HepG2 (cell line): ENCODE measurements at regions not wholly inside any gene's neighbourhood (a gene's known extent, or its start where the extent isn't known, plus 50 kb on each side); places are given as distances from the start of the nearest gene placed in this dataset.

Experiments used
- ATAC-seq: fragments of 200-7000 bp; cut with Tn5 transposase; 3 replicates; pipeline ENCODE4 v1.9.1; 2020; ENCODE audit warnings: mild to moderate bottlenecking, moderate library complexity
- BruUV-seq: library from RNA; stranded (reverse); fragments of 400-500 nt; replicated peaks from 2 replicates; lab custom pipeline; 2021; lab: Mats Ljungman, UMichigan
- CTCF ChIA-PET: fragments of 300-600 bp; formaldehyde crosslinking; extraction: SDS; loops from one replicate; lab custom pipeline; 2021; ENCODE audit warnings: low total read pairs, inconsistent platforms, low intra/inter-chr PET ratio; lab: Yijun Ruan, JAX
- POLR2A ChIA-PET: fragments of 350-600 bp; sonication (Branson Sonifier 250); formaldehyde crosslinking; loops from one replicate; lab custom pipeline; 2020; ENCODE audit warnings: antibody characterized with exemption, inconsistent platforms; lab: Yijun Ruan, JAX
- DNase-seq: peaks from one replicate; pipeline ENCODE4 v3.0.0-alpha.2; 2015; ENCODE audit warnings: low spot score
- FAIRE-seq: peaks from 3 replicates; lab custom pipeline; 2011; peaks lifted over from hg19 to GRCh38; lab: Jason Lieb, UNC
- H2AFZ ChIP-seq: one replicate; pipeline ENCODE4 v1.6.1; 2011; ENCODE audit warnings: low read length, inconsistent platforms
- H3K27ac ChIP-seq: fragments of 300-600 bp; 3 replicates; pipeline ENCODE4 v1.8.0; 2011; ENCODE audit warnings: mixed run types, mild to moderate bottlenecking, mixed read lengths, low read length, inconsistent platforms; ENCODE audit not compliant: insufficient read depth; ENCODE audit errors: extremely low read length
- H3K27me3 ChIP-seq, 2 experiments: fragments of 200-600 bp in 1 of 2; 2 replicates in 1 of 2; 3 replicates in 1 of 2; pipeline versions ENCODE4 v1.6.0 to v1.8.0; 2011; ENCODE audit warnings: low read length in 2 of 2, mild to moderate bottlenecking in 2 of 2, moderate library complexity in 2 of 2, inconsistent platforms in 1 of 2; ENCODE audit not compliant: insufficient read depth in 2 of 2, control insufficient read depth in 1 of 2
- H3K36me3 ChIP-seq, 2 experiments: fragments of 200-600 bp in 1 of 2; replicated peaks in 1 of 2; 2 replicates in 1 of 2; 3 replicates in 1 of 2; pipeline versions ENCODE4 v1.5.1 to v1.8.0; 2011; ENCODE audit warnings: low read length in 2 of 2, inconsistent platforms in 1 of 2; ENCODE audit not compliant: insufficient read depth in 2 of 2, control insufficient read depth in 1 of 2
- H3K4me1 ChIP-seq: 2 replicates; pipeline ENCODE4 v1.5.1; 2012; ENCODE audit warnings: low read length, inconsistent platforms; ENCODE audit not compliant: insufficient read depth
- H3K4me2 ChIP-seq: 2 replicates; pipeline ENCODE4 v1.6.0; 2011; ENCODE audit warnings: low read depth, low read length, inconsistent platforms
- H3K4me3 ChIP-seq, 3 experiments: fragments of 200-600 bp in 1 of 3; sonication (generic), shearing (Covaris generic) in 1 of 3; replicated peaks in 1 of 3; 2 replicates each; pipeline ENCODE4 v1.5.1; 2011 to 2016; ENCODE audit warnings: low read length in 3 of 3, inconsistent platforms in 2 of 3, low read depth in 2 of 3, mild to moderate bottlenecking in 2 of 3, control low read depth in 1 of 3, mixed read lengths in 1 of 3; ENCODE audit not compliant: insufficient read depth in 1 of 3
- H3K79me2 ChIP-seq: one replicate; pipeline ENCODE4 v1.6.1; 2011; ENCODE audit warnings: low read length, inconsistent platforms; ENCODE audit not compliant: insufficient read depth
- H3K9ac ChIP-seq: 2 replicates; pipeline ENCODE4 v1.6.0; 2011; ENCODE audit warnings: mild to moderate bottlenecking, low read depth, low read length, inconsistent platforms; ENCODE audit not compliant: insufficient read depth
- H3K9me3 ChIP-seq: 2 replicates; pipeline ENCODE4 v1.5.1; 2012; ENCODE audit warnings: mild to moderate bottlenecking, low read length
- H4K20me1 ChIP-seq: 2 replicates; pipeline ENCODE4 v1.6.0; 2011; ENCODE audit warnings: inconsistent platforms, mild to moderate bottlenecking, low read length, moderate library complexity; ENCODE audit not compliant: insufficient read depth
- BHLHE40 ChIP-seq: IDR thresholded peaks from 2 replicates; pipeline ENCODE4 v1.6.1; 2011; ENCODE audit warnings: low read length, improper control_type of control experiment
- GTF2F1 ChIP-seq: fragments of 150-350 bp; IDR thresholded peaks from 2 replicates; pipeline ENCODE4 v1.6.1; 2014; ENCODE audit warnings: low read length
- HDAC2 ChIP-seq: sonication (generic); formaldehyde crosslinking; IDR thresholded peaks from 2 replicates; pipeline ENCODE4 v1.4.0; 2020; ENCODE audit warnings: missing genetic modification reagents
- HOXA3 ChIP-seq: sonication (generic); formaldehyde crosslinking; IDR thresholded peaks from 2 replicates; pipeline ENCODE4 v1.5.0; 2020; ENCODE audit warnings: missing genetic modification reagents
- MEIS2 ChIP-seq: sonication (generic); formaldehyde crosslinking; IDR thresholded peaks from 2 replicates; pipeline ENCODE4 v1.9.0; 2021; ENCODE audit warnings: mild to moderate bottlenecking, missing genetic modification reagents
- PHF21A ChIP-seq: sonication (generic); formaldehyde crosslinking; IDR thresholded peaks from 2 replicates; pipeline ENCODE4 v1.5.0; 2020; ENCODE audit warnings: mild to moderate bottlenecking, missing genetic modification reagents
- ZFP1 ChIP-seq: IDR thresholded peaks from 2 replicates; pipeline ENCODE4 v1.6.1; 2016
- ZNF251 ChIP-seq: sonication (generic); formaldehyde crosslinking; IDR thresholded peaks from 2 replicates; pipeline ENCODE4 v1.9.0; 2021; ENCODE audit warnings: mild to moderate bottlenecking, missing genetic modification reagents
- ZNF562 ChIP-seq: sonication (generic); formaldehyde crosslinking; IDR thresholded peaks from 2 replicates; pipeline ENCODE4 v1.8.0; 2022; ENCODE audit warnings: missing genetic modification reagents, borderline replicate concordance
- ZNF569 ChIP-seq: sonication (generic); formaldehyde crosslinking; IDR thresholded peaks from 2 replicates; pipeline ENCODE4 v1.5.0; 2020; ENCODE audit warnings: mild to moderate bottlenecking, missing genetic modification reagents, moderate library complexity, borderline replicate concordance
- ZNF572 ChIP-seq: sonication (generic); formaldehyde crosslinking; IDR thresholded peaks from 2 replicates; pipeline ENCODE4 v1.5.1; 2020; ENCODE audit warnings: mild to moderate bottlenecking, missing genetic modification reagents
- ZNF775 ChIP-seq: sonication (generic); formaldehyde crosslinking; IDR thresholded peaks from 2 replicates; pipeline ENCODE4 v1.4.0; 2020; ENCODE audit warnings: missing genetic modification reagents, mild to moderate bottlenecking, moderate library complexity, borderline replicate concordance
- ZNF792 ChIP-seq: IDR thresholded peaks from 2 replicates; pipeline ENCODE4 v1.6.1; 2016
- ZNF878 ChIP-seq: sonication (generic); formaldehyde crosslinking; IDR thresholded peaks from 2 replicates; pipeline ENCODE4 v1.8.1; 2023; ENCODE audit warnings: mild to moderate bottlenecking, missing genetic modification reagents, moderate library complexity
- ZSCAN20 ChIP-seq: sonication (generic); formaldehyde crosslinking; IDR thresholded peaks from 2 replicates; pipeline ENCODE4 v1.4.0; 2020; ENCODE audit warnings: missing genetic modification reagents, mild to moderate bottlenecking, borderline replicate concordance
- WGBS: methylation state at CpG from one replicate; pipeline ENCODE4 v1.1.6; 2017; ENCODE audit warnings: low lambda C conversion rate; 5-methylcytosine and 5-hydroxymethylcytosine counted together
- in situ Hi-C: cut with HindIII; loops from 2 replicates; pipeline ENCODE4 v1.10.0; 2017; ENCODE audit warnings: low pct_unique_long_range_greater_than_20kb; ENCODE audit not compliant: extremely low pct_ligation_motif_present
- intact Hi-C: fragments of 100-400 bp; cut with micrococcal nuclease; formaldehyde crosslinking; loops from one replicate; pipeline ENCODE4 v1.10.0; 2022; ENCODE audit not compliant: unreplicated experiment
- TF ChIP-seq, protein P1 (sequence below): IDR thresholded peaks from 2 replicates; pipeline ENCODE4 v1.6.1; 2016; ENCODE audit warnings: missing compliant biosample characterization, missing genetic modification reagents, borderline replicate concordance
- TF ChIP-seq, protein P2 (sequence below): sonication (generic); formaldehyde crosslinking; IDR thresholded peaks from 2 replicates; pipeline ENCODE4 v1.5.1; 2020; ENCODE audit warnings: mild to moderate bottlenecking, missing genetic modification reagents, moderate library complexity
- TF ChIP-seq, protein P3 (sequence below), 2 experiments: sonication (generic) in 1 of 2; formaldehyde crosslinking in 1 of 2; IDR thresholded peaks; 2 replicates each; pipeline versions ENCODE4 v1.4.0 to v1.6.1; 2016 to 2020; ENCODE audit warnings: borderline replicate concordance in 1 of 2, low read depth in 1 of 2, mild to moderate bottlenecking in 1 of 2, missing genetic modification reagents in 1 of 2

DNA sequence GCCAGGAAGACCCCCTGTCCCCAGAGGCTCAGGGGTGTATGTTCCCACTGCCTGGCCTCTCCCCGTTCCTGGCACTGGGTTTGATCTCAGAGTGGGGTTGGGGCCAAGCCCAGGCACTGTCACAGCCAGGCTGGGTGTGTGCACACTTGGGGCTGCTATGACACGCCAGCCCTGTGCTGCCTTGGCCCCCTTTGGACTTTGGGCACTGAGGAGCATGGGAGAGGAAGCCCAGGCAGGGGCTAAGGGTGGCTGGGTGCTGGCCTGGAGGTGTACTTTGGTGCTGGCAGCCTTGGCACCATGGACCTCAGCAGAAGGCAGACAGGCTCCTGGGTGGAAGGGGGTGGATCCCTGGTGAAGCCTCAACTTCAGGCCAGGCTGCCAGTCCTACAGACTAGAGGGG, 223.6 kb upstream of the ISL1 start:
- Histone ChIP-seq H3K36me3 (no peaks in the 10 kb centered on the region), H3K9ac (no peak overlapping the region), H2AFZ (no peak overlapping the region), H3K79me2 (no peaks in the 10 kb centered on the region), H3K9me3 (peaks cover 31% of the 10 kb centered on the region), H3K4me2 (no peak overlapping the region), H3K27me3 (no peaks in the 10 kb centered on the region), H3K27ac (no peak overlapping the region), H4K20me1 (no peaks in the 10 kb centered on the region), H3K4me1 (no peaks in the 10 kb centered on the region), H3K4me3 (no peak overlapping the region)
- intact Hi-C loops (no loop called here), in situ Hi-C loops (no loop called here)
- FAIRE-seq (no peak), DNase-seq (no peak), ATAC-seq (no peak)
- no TSS peak for BruUV-seq
- POLR2A ChIA-PET: no interaction called here
- TF ChIP-seq ZSCAN20 (CRISPR knock-in tag): no peak
- no peak for TF ChIP-seq ZNF878 (CRISPR knock-in tag)
- no peak for TF ChIP-seq ZFP1 (CRISPR knock-in tag)
- TF ChIP-seq, protein P1, sequence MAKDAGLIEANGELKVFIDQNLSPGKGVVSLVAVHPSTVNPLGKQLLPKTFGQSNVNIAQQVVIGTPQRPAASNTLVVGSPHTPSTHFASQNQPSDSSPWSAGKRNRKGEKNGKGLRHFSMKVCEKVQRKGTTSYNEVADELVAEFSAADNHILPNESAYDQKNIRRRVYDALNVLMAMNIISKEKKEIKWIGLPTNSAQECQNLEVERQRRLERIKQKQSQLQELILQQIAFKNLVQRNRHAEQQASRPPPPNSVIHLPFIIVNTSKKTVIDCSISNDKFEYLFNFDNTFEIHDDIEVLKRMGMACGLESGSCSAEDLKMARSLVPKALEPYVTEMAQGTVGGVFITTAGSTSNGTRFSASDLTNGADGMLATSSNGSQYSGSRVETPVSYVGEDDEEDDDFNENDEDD (CRISPR knock-in tag): no peak
- no peak for TF ChIP-seq HDAC2 (CRISPR knock-in tag)
- TF ChIP-seq, protein P2, sequence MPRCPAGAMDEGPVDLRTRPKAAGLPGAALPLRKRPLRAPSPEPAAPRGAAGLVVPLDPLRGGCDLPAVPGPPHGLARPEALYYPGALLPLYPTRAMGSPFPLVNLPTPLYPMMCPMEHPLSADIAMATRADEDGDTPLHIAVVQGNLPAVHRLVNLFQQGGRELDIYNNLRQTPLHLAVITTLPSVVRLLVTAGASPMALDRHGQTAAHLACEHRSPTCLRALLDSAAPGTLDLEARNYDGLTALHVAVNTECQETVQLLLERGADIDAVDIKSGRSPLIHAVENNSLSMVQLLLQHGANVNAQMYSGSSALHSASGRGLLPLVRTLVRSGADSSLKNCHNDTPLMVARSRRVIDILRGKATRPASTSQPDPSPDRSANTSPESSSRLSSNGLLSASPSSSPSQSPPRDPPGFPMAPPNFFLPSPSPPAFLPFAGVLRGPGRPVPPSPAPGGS (CRISPR knock-in tag): no peak
- TF ChIP-seq ZNF572 (CRISPR knock-in tag): no peak
- no peak for TF ChIP-seq BHLHE40
- no peak for TF ChIP-seq GTF2F1
- TF ChIP-seq ZNF792 (CRISPR knock-in tag): no peak
- TF ChIP-seq, protein P3, sequence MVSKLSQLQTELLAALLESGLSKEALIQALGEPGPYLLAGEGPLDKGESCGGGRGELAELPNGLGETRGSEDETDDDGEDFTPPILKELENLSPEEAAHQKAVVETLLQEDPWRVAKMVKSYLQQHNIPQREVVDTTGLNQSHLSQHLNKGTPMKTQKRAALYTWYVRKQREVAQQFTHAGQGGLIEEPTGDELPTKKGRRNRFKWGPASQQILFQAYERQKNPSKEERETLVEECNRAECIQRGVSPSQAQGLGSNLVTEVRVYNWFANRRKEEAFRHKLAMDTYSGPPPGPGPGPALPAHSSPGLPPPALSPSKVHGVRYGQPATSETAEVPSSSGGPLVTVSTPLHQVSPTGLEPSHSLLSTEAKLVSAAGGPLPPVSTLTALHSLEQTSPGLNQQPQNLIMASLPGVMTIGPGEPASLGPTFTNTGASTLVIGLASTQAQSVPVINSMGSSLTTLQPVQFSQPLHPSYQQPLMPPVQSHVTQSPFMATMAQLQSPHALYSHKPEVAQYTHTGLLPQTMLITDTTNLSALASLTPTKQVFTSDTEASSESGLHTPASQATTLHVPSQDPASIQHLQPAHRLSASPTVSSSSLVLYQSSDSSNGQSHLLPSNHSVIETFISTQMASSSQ (IDR thresholded peaks at IDR 0.05; ENCODE audit: low read depth): no peak
- TF ChIP-seq, protein P3 (CRISPR knock-in tag; IDR thresholded peaks at IDR 0.05; ENCODE audit: borderline replicate concordance): no peak
- TF ChIP-seq MEIS2 (CRISPR knock-in tag): no peak
- no peak for TF ChIP-seq ZNF251 (CRISPR knock-in tag)
- TF ChIP-seq ZNF562 (CRISPR knock-in tag): no peak
- TF ChIP-seq HOXA3 (CRISPR knock-in tag): no peak
- no peak for TF ChIP-seq PHF21A (CRISPR knock-in tag)
- TF ChIP-seq ZNF775 (CRISPR knock-in tag): no peak
- TF ChIP-seq ZNF569 (CRISPR knock-in tag): no peak
- no CpG with 5 or more reads among the region's 2 CpGs for WGBS
- CTCF ChIA-PET: no interaction called here
